Activated CD4-positive, alpha-beta memory T cell treated with anti-CD3 and anti-CD28 coated beads, Interleukin-2, amount 10 ng/mL, durations not matched to agents 7 days and 5 days (primary cell): ENCODE measurements at regions not wholly inside any gene's neighbourhood (a gene's known extent, or its start where the extent isn't known, plus 50 kb on each side); places are given as distances from the start of the nearest gene placed in this dataset.
"Not testable (repeated sequence)": the region's sequence is repeated elsewhere in the genome, so short reads cannot be mapped to it uniquely, and the experiment has no call there.

Experiments used
- CTCF ChIA-PET: fragments of 350-600 bp; sonication (Branson Sonifier 250); formaldehyde crosslinking; loops from one replicate; lab custom pipeline; 2021; ENCODE audit warnings: antibody characterized with exemption, inconsistent platforms; lab: Charles Lee
- POLR2A ChIA-PET: fragments of 350-600 bp; sonication (Branson Sonifier 250); formaldehyde crosslinking; loops from one replicate; lab custom pipeline; 2021; ENCODE audit warnings: antibody characterized with exemption; lab: Charles Lee
- DNase-seq: peaks from one replicate; pipeline ENCODE4 v3.0.0-alpha.2; 2020
- H3K27ac Mint-ChIP-seq: one replicate; pipeline ENCODE4 v1.8.0; 2021; ENCODE audit warnings: mild to moderate bottlenecking, mixed read lengths
- H3K27me3 Mint-ChIP-seq: one replicate; pipeline ENCODE4 v1.8.0; 2021; ENCODE audit warnings: mixed read lengths
- H3K36me3 Mint-ChIP-seq: one replicate; pipeline ENCODE4 v1.8.0; 2021; ENCODE audit warnings: low read depth, mixed read lengths
- H3K4me1 Mint-ChIP-seq: one replicate; pipeline ENCODE4 v1.8.0; 2021; ENCODE audit warnings: mixed read lengths
- H3K4me3 Mint-ChIP-seq: one replicate; pipeline ENCODE4 v1.8.0; 2021; ENCODE audit warnings: mild to moderate bottlenecking, mixed read lengths
- H3K9me3 Mint-ChIP-seq: one replicate; pipeline ENCODE4 v1.8.0; 2021; ENCODE audit warnings: mixed read lengths

DNA sequence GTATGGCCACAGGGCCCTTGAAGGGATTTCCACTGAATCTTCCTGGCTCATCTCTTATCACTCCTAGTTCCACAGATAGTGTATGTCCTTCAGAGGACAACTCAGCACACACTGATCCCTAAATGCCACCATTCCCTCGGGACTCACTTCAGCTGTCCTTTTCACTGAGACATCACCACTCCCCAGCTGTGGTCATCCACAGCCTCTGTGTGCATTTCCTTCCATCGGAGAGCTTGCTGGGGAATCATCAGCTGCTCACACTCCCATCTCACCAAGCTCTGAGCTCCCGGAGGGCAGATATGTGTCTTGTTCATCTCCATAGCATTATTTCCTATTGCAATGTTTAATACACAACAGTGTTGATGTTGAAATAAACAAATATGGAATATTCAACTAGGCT lies 759.5 kb downstream of the RNF144A start:
- Mint-ChIP-seq H3K27ac (no peak overlapping the region), H3K9me3 (peaks cover 9% of the 10 kb centered on the region), H3K4me1 (peaks cover 29% of the 10 kb centered on the region)

DNA sequence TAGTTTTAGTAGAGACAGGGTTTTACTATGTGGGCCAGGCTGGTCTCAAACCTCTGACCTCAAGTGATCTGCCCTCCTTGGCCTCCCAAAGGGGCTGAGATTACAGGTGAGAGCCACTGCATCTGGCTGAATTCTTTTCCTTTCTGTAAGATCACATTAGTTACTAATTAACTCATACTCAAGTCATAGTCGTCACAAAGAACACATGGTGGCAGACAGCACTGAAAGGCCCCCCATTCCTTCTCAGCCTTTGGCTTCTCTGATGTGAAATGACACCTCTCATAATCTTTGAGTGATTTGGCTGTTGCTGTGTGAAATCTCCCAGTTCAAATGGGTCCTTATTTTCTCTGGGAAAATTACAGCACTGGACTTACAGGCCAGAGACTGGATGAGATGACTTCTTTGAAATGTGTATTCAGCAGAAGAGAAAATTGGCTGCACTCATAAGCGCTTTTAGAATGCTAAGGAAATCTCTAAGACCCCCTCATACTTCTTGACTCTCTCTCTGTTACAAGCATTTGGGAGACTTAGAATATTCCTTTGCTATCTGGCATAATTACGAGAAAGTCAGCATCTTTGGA lies 764.8 kb downstream of the RNF144A start:
- no peak overlapping the region for H3K4me3 Mint-ChIP-seq
- peaks cover 14% of the 10 kb centered on the region for H3K4me1 Mint-ChIP-seq
- no peaks in the 10 kb centered on the region for H3K27me3 Mint-ChIP-seq
- POLR2A ChIA-PET = no interaction called here
- H3K27ac Mint-ChIP-seq = no peak overlapping the region
- CTCF ChIA-PET = no interaction called here
- H3K9me3 Mint-ChIP-seq = no peaks in the 10 kb centered on the region
- peaks cover 11% of the 10 kb centered on the region for H3K36me3 Mint-ChIP-seq
- no peak for DNase-seq

More for the DNA sequence above, 759.5 kb downstream of the RNF144A start:
- Mint-ChIP-seq H3K4me3 (no peak overlapping the region), H3K36me3 (peaks cover 23% of the 10 kb centered on the region), H3K27me3 (no peaks in the 10 kb centered on the region)
- ChIA-PET POLR2A (no interaction called here), CTCF (no interaction called here)
- DNase-seq = no peak

DNA sequence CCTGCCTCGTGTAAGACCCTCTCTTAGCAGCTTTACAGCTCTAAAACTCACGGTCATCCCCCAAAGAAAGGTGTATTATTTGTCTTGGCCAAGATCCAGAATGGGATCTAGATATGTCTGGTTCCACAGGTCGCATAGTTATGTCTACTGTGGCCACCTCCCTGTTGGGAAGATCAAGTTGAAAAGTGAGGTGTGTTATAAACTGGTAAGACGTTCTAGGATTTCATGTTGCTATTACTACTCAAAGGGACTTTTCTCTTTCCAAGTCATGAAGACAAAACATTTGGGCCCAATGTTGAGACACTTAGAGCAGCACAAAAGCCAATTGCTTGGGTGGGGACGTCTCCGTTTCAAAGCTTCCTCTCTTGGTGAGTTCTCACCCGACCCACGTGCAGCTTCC lies 766.0 kb downstream of the RNF144A start:
- H3K27me3 Mint-ChIP-seq = no peaks in the 10 kb centered on the region
- ChIA-PET CTCF (no interaction called here), POLR2A (no interaction called here)
- peaks cover 11% of the 10 kb centered on the region for H3K36me3 Mint-ChIP-seq
- DNase-seq = no peak
- H3K27ac Mint-ChIP-seq = no peak overlapping the region
- H3K4me1 Mint-ChIP-seq = peaks cover 14% of the 10 kb centered on the region
- no peak overlapping the region for H3K4me3 Mint-ChIP-seq
- no peaks in the 10 kb centered on the region for H3K9me3 Mint-ChIP-seq

DNA sequence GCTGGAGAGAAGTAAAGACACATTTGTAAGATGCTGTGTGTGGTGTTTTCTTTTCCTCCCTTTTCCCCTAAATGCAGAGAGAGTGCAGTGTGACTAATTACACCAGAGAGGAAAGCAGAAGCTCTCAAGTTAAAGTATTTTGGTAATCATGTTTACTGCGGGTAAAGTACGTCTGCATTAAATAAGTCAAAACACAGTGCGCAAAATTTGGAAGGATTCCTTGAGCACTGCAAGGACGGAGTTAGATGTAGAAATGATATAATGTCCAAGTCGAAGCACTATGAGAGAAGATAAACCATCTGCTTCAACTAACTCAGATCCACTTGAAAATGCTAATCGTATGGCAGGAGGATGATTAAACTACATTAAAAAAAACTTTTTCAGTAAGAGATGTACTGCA lies 766.5 kb downstream of the RNF144A start:
- Mint-ChIP-seq H3K36me3 (peaks cover 11% of the 10 kb centered on the region), H3K4me1 (peaks cover 11% of the 10 kb centered on the region), H3K27ac (no peak overlapping the region), H3K9me3 (no peaks in the 10 kb centered on the region), H3K27me3 (no peaks in the 10 kb centered on the region), H3K4me3 (no peak overlapping the region)
- ChIA-PET POLR2A (no interaction called here), CTCF (no interaction called here)
- no peak for DNase-seq

DNA sequence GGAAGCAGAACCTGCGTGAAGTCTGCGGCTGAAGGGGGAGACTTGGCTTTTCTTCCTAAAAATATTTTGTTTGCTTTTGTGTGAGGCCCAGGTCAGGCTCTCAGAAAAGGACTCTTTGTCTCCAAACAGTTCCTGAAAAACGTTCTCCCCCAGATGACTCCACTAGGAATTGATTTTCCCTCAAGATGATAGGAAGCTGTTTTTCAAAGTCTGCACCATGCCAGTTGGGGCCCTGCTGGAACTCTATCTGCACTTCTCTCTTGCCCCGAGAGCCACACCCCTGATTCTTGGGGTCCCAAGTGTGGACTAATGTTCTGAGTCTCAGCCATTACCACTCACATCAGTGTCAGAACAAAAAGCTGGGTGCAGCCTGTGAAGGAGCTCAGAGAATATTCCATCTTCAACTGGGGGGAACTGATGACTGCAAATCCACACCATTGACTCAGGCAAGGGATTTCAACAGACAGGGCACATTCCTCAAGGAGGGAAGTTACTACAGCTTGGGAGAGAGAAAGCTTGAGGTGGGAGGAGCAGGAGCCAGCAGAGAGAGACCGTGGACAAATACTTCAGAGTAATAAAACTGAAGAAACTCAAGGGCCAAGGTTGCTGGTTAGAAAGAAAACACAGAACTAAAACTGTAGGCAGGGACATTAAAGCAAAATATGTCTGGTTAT lies 768.3 kb downstream of the RNF144A start:
- DNase-seq = no peak
- Mint-ChIP-seq H3K27me3 (no peaks in the 10 kb centered on the region), H3K9me3 (no peaks in the 10 kb centered on the region), H3K4me3 (no peak overlapping the region), H3K36me3 (peaks cover 11% of the 10 kb centered on the region), H3K4me1 (peaks cover 3% of the 10 kb centered on the region), H3K27ac (no peak overlapping the region)
- ChIA-PET POLR2A (interaction anchor here (1.0 kb wide), 1 partner anchor 40 kb away, joined by 4 read pairs; no protein-coding TSS in a partner anchor), CTCF (no interaction called here)

DNA sequence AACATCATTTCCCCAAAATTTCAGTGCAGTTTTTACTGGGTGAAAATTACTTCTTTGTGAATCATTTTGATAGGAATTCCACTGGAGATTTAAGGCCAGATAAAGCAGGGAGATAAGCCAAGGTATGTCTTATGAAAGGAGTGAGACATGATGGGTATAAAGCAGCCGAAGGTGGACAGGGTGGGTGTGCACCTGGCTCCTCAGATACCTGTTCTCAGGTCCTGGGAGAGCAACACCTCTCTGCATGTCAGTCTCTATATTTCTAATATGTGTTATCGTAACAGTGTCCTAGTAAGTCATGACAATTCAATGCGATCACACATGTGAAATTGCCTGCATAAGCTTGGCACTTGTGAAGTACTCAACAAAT lies 768.8 kb downstream of the RNF144A start:
- Mint-ChIP-seq H3K4me1 (peaks cover 3% of the 10 kb centered on the region), H3K27ac (no peak overlapping the region), H3K27me3 (no peaks in the 10 kb centered on the region), H3K9me3 (no peaks in the 10 kb centered on the region), H3K4me3 (no peak overlapping the region), H3K36me3 (peaks cover 11% of the 10 kb centered on the region)
- DNase-seq = no peak
- ChIA-PET CTCF (no interaction called here), POLR2A (interaction anchor here (1.0 kb wide), 1 partner anchor 39 kb away, joined by 4 read pairs; no protein-coding TSS in a partner anchor)

DNA sequence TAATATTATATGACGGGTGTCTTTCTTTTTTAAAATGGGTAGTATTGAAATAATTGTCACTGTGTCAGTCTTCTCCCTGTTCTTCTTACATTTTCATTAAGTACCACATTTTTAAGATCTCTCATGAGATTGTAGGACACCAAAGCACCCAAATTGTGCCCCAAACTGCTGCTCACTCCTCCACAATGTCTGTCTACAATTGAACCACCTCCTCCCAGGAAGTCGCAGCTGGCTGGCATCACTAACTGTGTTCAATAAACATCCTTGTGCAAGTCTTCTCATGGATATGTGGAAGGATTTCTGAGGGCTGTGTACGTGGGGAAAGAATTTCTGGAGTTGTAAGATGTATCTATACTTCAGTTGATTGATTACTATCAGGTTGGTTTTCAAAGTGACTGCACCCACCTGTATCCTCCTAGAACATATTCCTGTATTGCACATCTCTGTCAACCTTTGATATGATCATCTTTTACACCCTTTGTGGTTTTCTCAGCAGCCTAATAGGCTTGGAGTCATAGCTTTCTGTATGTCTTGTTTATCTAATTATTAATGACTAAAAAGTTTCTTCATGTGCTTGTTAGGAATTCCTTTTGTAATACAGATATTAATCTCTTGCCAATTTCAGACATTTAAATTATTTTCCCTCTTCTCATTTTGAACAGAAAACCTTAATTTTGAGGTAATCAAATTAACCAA lies 774.9 kb downstream of the RNF144A start:
- Mint-ChIP-seq H3K27me3 (no peaks in the 10 kb centered on the region), H3K9me3 (no peaks in the 10 kb centered on the region), H3K27ac (peak overlapping the region; percentile 85), H3K4me1 (peaks cover 48% of the 10 kb centered on the region), H3K4me3 (peak overlapping the region; percentile 4), H3K36me3 (peaks cover 24% of the 10 kb centered on the region)
- POLR2A ChIA-PET = interaction anchor here (1.3 to 5.1 kb wide), 3 partner anchors 17 to 989 kb away, joined by 3 to 67 read pairs (median 11); partner anchors contain the start of gene ID2
- DNase-seq = no peak
- CTCF ChIA-PET = interaction anchor here (1.6 kb wide), 1 partner anchor 33 kb away, joined by 4 read pairs; no protein-coding TSS in a partner anchor

DNA sequence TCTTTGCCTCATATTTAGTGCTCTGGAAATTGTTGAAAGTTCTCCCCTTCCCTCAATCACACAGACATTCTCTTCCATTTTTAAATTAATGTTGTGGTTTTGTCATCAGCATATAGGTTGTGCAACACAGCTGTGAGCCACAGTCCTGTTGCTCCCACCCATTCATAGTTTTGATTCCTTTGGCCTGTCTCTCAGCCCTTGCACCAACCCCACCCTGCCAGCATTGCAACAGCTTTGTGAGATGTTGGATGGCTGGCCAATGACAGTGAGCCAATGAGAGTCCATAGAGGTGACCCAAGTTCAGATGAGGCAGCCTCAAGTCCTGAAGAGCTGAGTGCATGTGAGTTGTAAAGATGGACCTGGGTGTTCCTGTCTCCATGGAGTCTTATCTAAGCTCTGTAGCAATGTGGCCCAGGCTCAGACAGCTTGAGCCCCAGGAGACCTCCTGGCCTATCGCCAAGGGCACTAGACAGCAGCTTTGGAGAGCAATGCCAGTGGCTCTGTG lies 775.5 kb downstream of the RNF144A start:
- H3K4me1 Mint-ChIP-seq = peaks cover 48% of the 10 kb centered on the region
- peaks cover 2% of the 10 kb centered on the region for H3K9me3 Mint-ChIP-seq
- H3K27ac Mint-ChIP-seq = peak overlapping the region; percentile 85
- H3K27me3 Mint-ChIP-seq = no peaks in the 10 kb centered on the region
- H3K4me3 Mint-ChIP-seq = peak overlapping the region; percentile 52
- ChIA-PET POLR2A (interaction anchor here (1.3 to 5.1 kb wide), 3 partner anchors 18 to 989 kb away, joined by 3 to 67 read pairs (median 11); partner anchors contain the start of gene ID2), CTCF (interaction anchor here (1.5 to 1.6 kb wide), 2 partner anchors 22 to 32 kb away, joined by 4 to 6 read pairs; no protein-coding TSS in a partner anchor)
- no peak for DNase-seq
- H3K36me3 Mint-ChIP-seq = peaks cover 24% of the 10 kb centered on the region

DNA sequence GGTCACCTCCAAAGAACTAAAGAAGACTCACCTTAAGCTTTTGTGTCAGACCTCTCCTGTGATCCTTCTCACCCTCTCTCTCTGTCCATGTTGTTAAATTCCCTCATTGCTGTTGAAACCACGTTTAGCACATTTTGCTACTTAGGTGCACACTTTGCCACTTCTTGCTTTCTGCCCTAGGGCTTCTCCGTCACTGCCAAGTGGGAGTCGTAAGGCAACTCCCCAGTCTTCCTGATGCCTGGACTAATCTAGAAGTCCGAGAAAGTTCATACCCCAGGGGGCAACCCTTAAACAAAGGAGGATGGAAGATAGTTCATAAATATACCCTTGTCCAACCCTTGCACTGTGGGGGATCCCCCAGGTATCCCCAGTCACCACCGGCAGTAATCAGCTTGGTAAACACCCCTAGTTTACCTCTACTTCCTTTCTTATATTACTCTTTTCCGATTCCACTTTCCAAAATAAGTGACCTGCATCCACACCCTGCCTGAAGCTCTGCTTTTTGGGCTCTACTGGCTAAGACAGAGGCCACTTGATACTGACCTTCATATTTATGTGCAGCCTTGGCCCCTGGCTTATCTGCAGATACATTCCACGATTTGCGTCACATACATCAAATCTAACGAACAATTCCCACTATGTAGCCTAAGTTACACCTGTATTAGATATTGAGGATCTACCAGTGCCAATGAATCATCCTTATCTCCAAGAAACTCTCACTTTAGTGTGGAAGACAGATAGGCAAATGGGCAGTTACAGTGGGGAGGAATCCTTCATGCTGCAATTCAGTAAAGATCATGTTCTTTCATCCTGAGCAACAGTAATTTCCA lies 776.2 kb downstream of the RNF144A start:
- H3K9me3 Mint-ChIP-seq = peaks cover 2% of the 10 kb centered on the region
- H3K27me3 Mint-ChIP-seq = no peaks in the 10 kb centered on the region
- peak overlapping the region; percentile 52 for H3K4me3 Mint-ChIP-seq
- H3K4me1 Mint-ChIP-seq = peaks cover 48% of the 10 kb centered on the region
- H3K27ac Mint-ChIP-seq = peak overlapping the region; percentile 85
- ChIA-PET CTCF (interaction anchor here (1.5 to 1.6 kb wide), 2 partner anchors 22 to 31 kb away, joined by 4 to 6 read pairs; no protein-coding TSS in a partner anchor), POLR2A (interaction anchor here (1.3 to 5.1 kb wide), 3 partner anchors 18 to 988 kb away, joined by 3 to 67 read pairs (median 11); partner anchors contain the start of gene ID2)
- DNase-seq = no peak
- peaks cover 24% of the 10 kb centered on the region for H3K36me3 Mint-ChIP-seq

DNA sequence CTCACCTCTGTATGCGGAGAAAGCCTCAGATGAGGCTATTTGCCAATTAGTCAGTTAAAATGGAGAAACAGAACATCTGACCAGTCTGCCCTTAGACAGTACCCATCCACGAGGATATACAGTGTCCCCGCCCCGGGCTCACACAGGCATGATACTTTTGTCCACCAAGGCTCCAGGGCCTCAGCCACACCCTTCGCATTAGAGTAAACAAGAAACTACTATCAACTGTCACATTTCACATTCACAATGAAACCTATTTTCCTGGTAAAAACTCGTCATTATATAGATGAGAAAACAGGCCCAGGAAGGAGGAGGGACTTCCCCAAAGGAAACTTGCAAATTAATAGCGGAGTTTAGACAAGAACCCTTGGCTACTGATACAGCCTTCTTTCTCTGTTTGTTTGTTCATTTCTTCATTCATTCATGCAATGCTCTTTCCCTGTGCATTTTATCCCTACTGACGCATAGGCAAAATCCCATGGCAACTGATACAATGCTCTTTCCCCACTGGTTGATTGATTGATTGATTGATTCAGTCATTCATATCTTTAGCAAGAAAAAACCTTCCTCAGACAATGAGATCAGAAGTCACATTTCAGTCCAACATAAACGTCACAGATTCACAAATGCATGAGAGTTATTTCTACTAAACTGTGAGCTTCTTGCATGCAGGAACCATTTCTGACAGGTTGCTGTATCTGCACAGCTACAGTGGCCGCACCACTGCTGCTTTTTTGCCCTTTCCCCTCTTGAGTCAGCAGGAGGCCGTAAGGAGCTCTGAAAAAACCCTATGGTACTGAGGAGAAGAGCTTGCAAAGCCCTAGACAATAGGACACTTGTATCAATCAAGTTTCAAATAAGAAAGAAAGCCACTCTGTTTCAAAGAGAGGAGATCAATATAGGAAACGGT lies 777.1 kb downstream of the RNF144A start:
- Mint-ChIP-seq H3K36me3 (peaks cover 24% of the 10 kb centered on the region), H3K4me3 (peak overlapping the region; percentile 52), H3K9me3 (peaks cover 2% of the 10 kb centered on the region), H3K4me1 (peaks cover 48% of the 10 kb centered on the region), H3K27me3 (no peaks in the 10 kb centered on the region), H3K27ac (peak overlapping the region; percentile 85)
- ChIA-PET CTCF (interaction anchor here (0.9 to 1.5 kb wide), 3 partner anchors 23 to 45 kb away, joined by 4 to 6 read pairs (median 4); no protein-coding TSS in a partner anchor), POLR2A (interaction anchor here (0.6 to 5.1 kb wide), 6 partner anchors 22 to 988 kb away, joined by 3 to 67 read pairs (median 6); partner anchors contain the start of gene ID2)
- peak; percentile 54 for DNase-seq

DNA sequence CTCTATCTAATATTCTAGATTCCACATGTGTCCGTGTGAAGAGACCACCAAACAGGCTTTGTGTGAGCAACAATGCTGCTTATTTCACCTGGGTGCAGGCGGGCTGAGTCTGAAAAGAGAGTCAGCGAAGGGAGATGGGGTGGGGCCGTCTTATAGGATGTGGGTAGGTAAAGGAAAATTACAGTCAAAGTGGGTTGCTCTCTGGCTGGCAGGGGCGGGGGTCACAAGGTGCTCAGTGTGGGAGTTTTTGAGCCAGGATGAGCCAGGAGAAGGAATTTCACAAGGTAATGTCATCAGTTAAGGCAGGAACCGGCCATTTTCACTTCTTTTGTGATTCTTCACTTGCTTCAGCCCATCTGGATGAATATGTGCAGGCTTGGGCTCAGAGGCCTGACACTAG lies 779.3 kb downstream of the RNF144A start:
- Mint-ChIP-seq H3K27ac (peak overlapping the region; percentile 24), H3K4me1 (peaks cover 47% of the 10 kb centered on the region), H3K36me3 (peaks cover 24% of the 10 kb centered on the region)
- DNase-seq, H3K27me3 Mint-ChIP-seq, CTCF ChIA-PET, H3K9me3 Mint-ChIP-seq, H3K4me3 Mint-ChIP-seq: not testable (repeated sequence)
- POLR2A ChIA-PET = interaction anchor here (5.1 kb wide), 1 partner anchor 30 kb away, joined by 67 read pairs; no protein-coding TSS in a partner anchor
